KMS-11 (cell line): ENCODE measurements at regions not wholly inside any gene's neighbourhood (a gene's known extent, or its start where the extent isn't known, plus 50 kb on each side); places are given as distances from the start of the nearest gene placed in this dataset.

ENCODE experiments used
- H2AFZ ChIP-seq: fragments of 200-600 bp; sonication (generic); 2 replicates; pipeline ENCODE4 v1.6.1; 2016; ENCODE audit warnings: antibody characterized with exemption, mixed run types, low read depth
- H3K27ac ChIP-seq: fragments of 200-600 bp; sonication (generic); 2 replicates; pipeline ENCODE4 v1.6.1; 2016; ENCODE audit warnings: mild to moderate bottlenecking, mixed run types
- H3K27me3 ChIP-seq: fragments of 200-600 bp; sonication (generic); 2 replicates; pipeline ENCODE4 v1.6.1; 2017; ENCODE audit warnings: mild to moderate bottlenecking, low read depth, mixed run types, moderate library complexity; ENCODE audit not compliant: insufficient read depth
- H3K36me3 ChIP-seq: fragments of 200-600 bp; sonication (generic); 2 replicates; pipeline ENCODE4 v1.6.1; 2017; ENCODE audit warnings: mild to moderate bottlenecking, mixed run types; ENCODE audit not compliant: insufficient read depth
- H3K4me1 ChIP-seq: fragments of 200-600 bp; sonication (generic); 2 replicates; pipeline ENCODE4 v1.6.1; 2016; ENCODE audit warnings: mild to moderate bottlenecking, low read depth, mixed run types; ENCODE audit not compliant: poor library complexity, severe bottlenecking
- H3K4me2 ChIP-seq: fragments of 200-600 bp; sonication (generic); 2 replicates; pipeline ENCODE4 v1.7.0; 2016; ENCODE audit warnings: mild to moderate bottlenecking, mixed run types
- H3K4me3 ChIP-seq: fragments of 200-600 bp; sonication (generic); IDR thresholded peaks from 2 replicates; pipeline ENCODE4 v1.6.1; 2017; ENCODE audit warnings: low read depth, low read length, mixed read lengths; ENCODE audit not compliant: insufficient read depth
- H3K79me2 ChIP-seq: fragments of 200-600 bp; sonication (generic); 2 replicates; pipeline ENCODE4 v1.6.1; 2016; ENCODE audit warnings: low read depth, mixed run types; ENCODE audit not compliant: insufficient read depth
- H3K9ac ChIP-seq: fragments of 200-600 bp; sonication (generic); 2 replicates; pipeline ENCODE4 v1.6.1; 2016; ENCODE audit warnings: mild to moderate bottlenecking, mixed run types
- H4K20me1 ChIP-seq: fragments of 200-600 bp; sonication (generic); 2 replicates; pipeline ENCODE4 v1.6.1; 2016; ENCODE audit warnings: mild to moderate bottlenecking, mixed run types; ENCODE audit not compliant: insufficient read depth
- TF ChIP-seq, protein P1 (sequence below): fragments of 200-600 bp; sonication (generic); conservative IDR thresholded peaks from 2 replicates; pipeline ENCODE4 v1.6.1; 2017; ENCODE audit warnings: low read depth, mild to moderate bottlenecking, antibody characterized with exemption, low read length, moderate library complexity, mixed read lengths

DNA sequence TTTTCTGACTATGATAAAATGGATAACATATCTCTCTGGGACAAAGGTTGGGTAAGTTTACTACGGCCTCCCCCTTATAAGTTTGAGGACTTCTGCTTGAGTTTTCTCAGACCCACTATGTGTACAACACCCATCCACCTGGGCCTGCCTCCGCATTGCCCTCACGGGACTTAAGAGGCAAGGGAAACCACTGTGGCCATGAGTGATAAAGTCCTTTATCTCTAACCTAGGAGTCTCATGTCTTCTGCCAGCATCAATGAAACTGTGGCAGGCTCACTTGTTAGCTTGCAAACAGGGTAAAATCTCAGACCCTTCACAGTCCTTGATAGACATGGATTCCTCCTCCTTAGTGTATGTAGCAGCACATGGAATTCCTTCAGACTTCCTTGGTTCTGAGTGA, 173.4 kb upstream of the MYLIP start:
- Histone ChIP-seq H3K27ac (no peak overlapping the region), H3K9ac (no peak overlapping the region), H3K4me2 (no peak overlapping the region), H3K4me1 (no peaks in the 10 kb centered on the region), H2AFZ (no peak overlapping the region), H3K79me2 (no peaks in the 10 kb centered on the region), H3K4me3 (no peak overlapping the region), H3K27me3 (no peaks in the 10 kb centered on the region), H4K20me1 (no peaks in the 10 kb centered on the region), H3K36me3 (no peaks in the 10 kb centered on the region)
- TF ChIP-seq, protein P1, sequence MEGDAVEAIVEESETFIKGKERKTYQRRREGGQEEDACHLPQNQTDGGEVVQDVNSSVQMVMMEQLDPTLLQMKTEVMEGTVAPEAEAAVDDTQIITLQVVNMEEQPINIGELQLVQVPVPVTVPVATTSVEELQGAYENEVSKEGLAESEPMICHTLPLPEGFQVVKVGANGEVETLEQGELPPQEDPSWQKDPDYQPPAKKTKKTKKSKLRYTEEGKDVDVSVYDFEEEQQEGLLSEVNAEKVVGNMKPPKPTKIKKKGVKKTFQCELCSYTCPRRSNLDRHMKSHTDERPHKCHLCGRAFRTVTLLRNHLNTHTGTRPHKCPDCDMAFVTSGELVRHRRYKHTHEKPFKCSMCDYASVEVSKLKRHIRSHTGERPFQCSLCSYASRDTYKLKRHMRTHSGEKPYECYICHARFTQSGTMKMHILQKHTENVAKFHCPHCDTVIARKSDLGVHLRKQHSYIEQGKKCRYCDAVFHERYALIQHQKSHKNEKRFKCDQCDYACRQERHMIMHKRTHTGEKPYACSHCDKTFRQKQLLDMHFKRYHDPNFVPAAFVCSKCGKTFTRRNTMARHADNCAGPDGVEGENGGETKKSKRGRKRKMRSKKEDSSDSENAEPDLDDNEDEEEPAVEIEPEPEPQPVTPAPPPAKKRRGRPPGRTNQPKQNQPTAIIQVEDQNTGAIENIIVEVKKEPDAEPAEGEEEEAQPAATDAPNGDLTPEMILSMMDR, result no peak

- Histone ChIP-seq H3K4me2 (no peak overlapping the region), H4K20me1 (no peaks in the 10 kb centered on the region), H3K4me1 (no peaks in the 10 kb centered on the region), H3K27ac (no peak overlapping the region), H3K9ac (no peak overlapping the region), H3K4me3 (no peak overlapping the region), H3K27me3 (no peaks in the 10 kb centered on the region), H3K79me2 (no peaks in the 10 kb centered on the region), H3K36me3 (no peaks in the 10 kb centered on the region), H2AFZ (no peak overlapping the region)
- TF ChIP-seq, protein P1, result no peak
Measured at GRCh38 chr6:15953152-15953880, 175.6 kb upstream of the MYLIP start.

- no peaks in the 10 kb centered on the region for H4K20me1 ChIP-seq
- no peaks in the 10 kb centered on the region for H3K36me3 ChIP-seq
- H3K27me3 ChIP-seq, result no peaks in the 10 kb centered on the region
- H3K4me1 ChIP-seq, result no peaks in the 10 kb centered on the region
- H3K4me2 ChIP-seq, result no peak overlapping the region
- TF ChIP-seq, protein P1, result no peak
- H3K79me2 ChIP-seq, result no peaks in the 10 kb centered on the region
- H3K27ac ChIP-seq, result no peak overlapping the region
- no peak overlapping the region for H3K4me3 ChIP-seq
- no peak overlapping the region for H2AFZ ChIP-seq
- no peak overlapping the region for H3K9ac ChIP-seq
Measured at GRCh38 chr6:15952231-15953151, 176.4 kb upstream of the MYLIP start.

DNA sequence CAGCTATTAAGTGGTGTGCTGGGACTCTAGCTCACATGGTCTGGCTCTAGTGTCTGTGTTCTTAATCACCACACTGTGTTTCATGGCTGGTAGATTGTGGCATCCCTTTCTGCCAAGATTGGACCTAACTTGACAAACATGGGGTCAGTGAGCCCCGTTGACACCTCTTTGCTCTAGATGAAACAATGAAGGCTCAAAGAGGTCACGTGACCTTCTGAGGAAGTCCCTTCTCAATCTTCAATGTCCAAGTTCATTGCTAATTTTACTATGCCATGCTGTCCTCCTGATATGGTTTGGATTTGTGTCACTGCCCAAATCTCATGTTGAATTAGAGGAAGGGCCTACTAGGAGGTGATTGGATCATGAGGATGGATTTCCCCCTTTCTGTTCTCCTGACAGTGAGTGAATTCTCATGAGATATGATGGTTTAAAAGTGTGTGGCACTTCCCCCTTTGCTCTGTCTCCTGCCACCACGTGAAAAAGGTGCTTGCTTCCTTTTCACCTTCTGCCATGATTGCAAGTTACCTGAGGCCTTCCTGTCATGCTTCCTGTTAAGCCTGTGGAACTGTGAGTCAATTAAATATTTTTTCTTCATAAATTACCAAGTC, 177.8 kb upstream of the MYLIP start:
- Histone ChIP-seq H3K4me1 (no peaks in the 10 kb centered on the region), H3K4me2 (no peak overlapping the region), H3K27me3 (no peaks in the 10 kb centered on the region), H3K36me3 (no peaks in the 10 kb centered on the region), H2AFZ (no peak overlapping the region), H3K27ac (no peak overlapping the region), H3K79me2 (no peaks in the 10 kb centered on the region), H4K20me1 (no peaks in the 10 kb centered on the region), H3K4me3 (no peak overlapping the region), H3K9ac (no peak overlapping the region)
- TF ChIP-seq, protein P1, result no peak
